A673 (cell line): ENCODE measurements at regions not wholly inside any gene's neighbourhood (a gene's known extent, or its start where the extent isn't known, plus 50 kb on each side); places are given as distances from the start of the nearest gene placed in this dataset.

Experiments
- BruUV-seq: library from RNA; stranded (reverse); fragments of 400-500 nt; replicated peaks from 2 replicates; lab custom pipeline; 2021; lab: Mats Ljungman, UMichigan
- CTCF ChIA-PET: fragments of 300-600 bp; sonication (Branson Sonifier 250); formaldehyde crosslinking; loops from one replicate; lab custom pipeline; 2022; ENCODE audit warnings: antibody characterized with exemption; lab: Charles Lee
- POLR2A ChIA-PET: fragments of 300-600 bp; sonication (Branson Sonifier 250); formaldehyde crosslinking; loops from one replicate; lab custom pipeline; 2022; ENCODE audit warnings: antibody characterized with exemption; ENCODE audit not compliant: low non-redundant PET; lab: Charles Lee
- DNase-seq: peaks from one replicate; pipeline ENCODE4 v3.0.0-alpha.2; 2015; ENCODE audit warnings: low spot score
- H3K27ac ChIP-seq: fragments of 200-600 bp; sonication (generic); 2 replicates; pipeline ENCODE4 v1.5.1; 2016; ENCODE audit warnings: mixed run types, low read depth, mild to moderate bottlenecking, mixed read lengths, antibody characterized with exemption, low read length; ENCODE audit not compliant: poor library complexity, severe bottlenecking
- H3K27me3 ChIP-seq: fragments of 200-600 bp; sonication (generic); replicated peaks from 2 replicates; pipeline ENCODE4 v1.6.1; 2017; ENCODE audit warnings: mixed run types, low read depth, mild to moderate bottlenecking, mixed read lengths, antibody characterized with exemption, low read length; ENCODE audit not compliant: insufficient read depth, poor library complexity
- H3K36me3 ChIP-seq: fragments of 200-600 bp; sonication (generic); 2 replicates; pipeline ENCODE4 v1.6.1; 2016; ENCODE audit warnings: mixed run types, mild to moderate bottlenecking, mixed read lengths, antibody characterized with exemption, low read length; ENCODE audit not compliant: insufficient read depth, poor library complexity, severe bottlenecking
- H3K4me1 ChIP-seq: fragments of 200-600 bp; sonication (generic); 2 replicates; pipeline ENCODE4 v1.6.1; 2017; ENCODE audit warnings: mixed run types, mild to moderate bottlenecking, mixed read lengths, antibody characterized with exemption, low read length; ENCODE audit not compliant: insufficient read depth, poor library complexity, severe bottlenecking
- H3K4me3 ChIP-seq: fragments of 200-600 bp; sonication (generic); 2 replicates; pipeline ENCODE4 v1.5.1; 2016; ENCODE audit warnings: low read depth, mixed run types, mild to moderate bottlenecking, mixed read lengths, low read length; ENCODE audit not compliant: poor library complexity, severe bottlenecking
- H3K9me3 ChIP-seq: fragments of 200-600 bp; sonication (generic); 2 replicates; pipeline ENCODE4 v1.6.1; 2016; ENCODE audit warnings: mixed run types, low read depth, mild to moderate bottlenecking, mixed read lengths, antibody characterized with exemption, low read length; ENCODE audit not compliant: poor library complexity, severe bottlenecking
- EZH2 ChIP-seq: fragments of 200-600 bp; sonication (generic); IDR thresholded peaks from 2 replicates; pipeline ENCODE4 v1.6.1; 2017; ENCODE audit warnings: borderline replicate concordance, low read depth, mild to moderate bottlenecking, mixed read lengths, antibody characterized with exemption, low read length; ENCODE audit not compliant: poor library complexity, severe bottlenecking
- intact Hi-C: fragments of 100-400 bp; cut with micrococcal nuclease; formaldehyde crosslinking; loops from one replicate; pipeline ENCODE4 v1.10.0; 2022; ENCODE audit not compliant: unreplicated experiment
- TF ChIP-seq, protein P1 (sequence below): fragments of 300-800, 200-600 bp; sonication (generic); conservative IDR thresholded peaks from 2 replicates; pipeline ENCODE4 v1.5.1; 2017; ENCODE audit warnings: low read depth, mild to moderate bottlenecking, antibody characterized with exemption, low read length, moderate library complexity, mixed read lengths

DNA sequence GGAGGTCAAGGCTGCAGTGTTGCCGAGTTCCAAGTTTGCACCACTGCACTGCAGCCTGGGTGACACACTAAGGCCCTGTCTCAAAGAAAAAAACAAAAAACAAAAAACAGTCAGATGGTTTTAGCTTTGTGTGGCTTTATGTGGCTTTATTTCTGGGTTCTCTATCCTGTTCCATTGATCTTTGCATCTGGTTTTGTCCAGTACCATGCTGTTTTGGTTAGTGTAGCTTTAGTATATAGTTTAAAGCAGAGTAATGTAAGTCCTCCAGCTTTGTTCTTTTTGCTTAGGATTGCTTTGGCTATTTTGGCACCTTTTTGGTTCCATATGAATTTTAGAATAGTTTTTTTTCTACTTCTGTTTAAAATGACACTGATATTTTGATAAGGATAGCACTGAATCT is 225.5 kb downstream of the HDGFL1 start:
- no TSS peak for BruUV-seq
- H3K4me3 ChIP-seq = no peak overlapping the region
- TF ChIP-seq, protein P1, sequence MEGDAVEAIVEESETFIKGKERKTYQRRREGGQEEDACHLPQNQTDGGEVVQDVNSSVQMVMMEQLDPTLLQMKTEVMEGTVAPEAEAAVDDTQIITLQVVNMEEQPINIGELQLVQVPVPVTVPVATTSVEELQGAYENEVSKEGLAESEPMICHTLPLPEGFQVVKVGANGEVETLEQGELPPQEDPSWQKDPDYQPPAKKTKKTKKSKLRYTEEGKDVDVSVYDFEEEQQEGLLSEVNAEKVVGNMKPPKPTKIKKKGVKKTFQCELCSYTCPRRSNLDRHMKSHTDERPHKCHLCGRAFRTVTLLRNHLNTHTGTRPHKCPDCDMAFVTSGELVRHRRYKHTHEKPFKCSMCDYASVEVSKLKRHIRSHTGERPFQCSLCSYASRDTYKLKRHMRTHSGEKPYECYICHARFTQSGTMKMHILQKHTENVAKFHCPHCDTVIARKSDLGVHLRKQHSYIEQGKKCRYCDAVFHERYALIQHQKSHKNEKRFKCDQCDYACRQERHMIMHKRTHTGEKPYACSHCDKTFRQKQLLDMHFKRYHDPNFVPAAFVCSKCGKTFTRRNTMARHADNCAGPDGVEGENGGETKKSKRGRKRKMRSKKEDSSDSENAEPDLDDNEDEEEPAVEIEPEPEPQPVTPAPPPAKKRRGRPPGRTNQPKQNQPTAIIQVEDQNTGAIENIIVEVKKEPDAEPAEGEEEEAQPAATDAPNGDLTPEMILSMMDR = no peak
- TF ChIP-seq EZH2 = no peak
- intact Hi-C loops = no loop called here
- no peaks in the 10 kb centered on the region for H3K27me3 ChIP-seq
- H3K9me3 ChIP-seq = peaks cover 14% of the 10 kb centered on the region
- no peak overlapping the region for H3K27ac ChIP-seq
- H3K4me1 ChIP-seq = no peaks in the 10 kb centered on the region
- H3K36me3 ChIP-seq = no peaks in the 10 kb centered on the region
- CTCF ChIA-PET = no interaction called here
- DNase-seq = no peak
- POLR2A ChIA-PET = no interaction called here

DNA sequence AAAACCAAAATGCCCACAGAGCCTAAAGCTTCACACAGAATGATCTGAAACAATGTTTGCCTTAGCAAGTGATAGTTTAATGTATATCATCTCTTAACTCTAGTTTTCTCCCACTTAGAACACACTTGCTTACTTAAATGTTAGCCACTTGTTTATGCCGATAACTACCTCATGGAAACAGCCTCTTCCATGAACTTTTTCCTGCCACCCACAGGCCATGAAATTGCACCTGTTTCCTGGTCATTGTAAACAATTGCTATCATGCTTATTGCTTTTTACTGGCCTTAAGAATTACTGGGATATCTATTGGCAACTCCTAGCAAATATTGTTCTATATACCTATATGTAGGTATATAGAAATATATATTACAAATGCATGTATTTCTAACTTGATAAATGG is 231.1 kb downstream of the HDGFL1 start:
- Histone ChIP-seq H3K36me3 (no peaks in the 10 kb centered on the region), H3K4me1 (no peaks in the 10 kb centered on the region), H3K27me3 (no peaks in the 10 kb centered on the region), H3K27ac (no peak overlapping the region), H3K4me3 (no peak overlapping the region), H3K9me3 (peaks cover 2% of the 10 kb centered on the region)
- ChIA-PET CTCF (no interaction called here), POLR2A (no interaction called here)
- BruUV-seq = no TSS peak
- TF ChIP-seq EZH2 = no peak
- TF ChIP-seq, protein P1 = no peak
- DNase-seq = no peak
- intact Hi-C loops = no loop called here

- Histone ChIP-seq H3K36me3 (no peaks in the 10 kb centered on the region), H3K4me1 (no peaks in the 10 kb centered on the region), H3K27me3 (no peaks in the 10 kb centered on the region), H3K4me3 (no peak overlapping the region), H3K27ac (no peak overlapping the region), H3K9me3 (no peaks in the 10 kb centered on the region)
- CTCF ChIA-PET = no interaction called here
- TF ChIP-seq, protein P1 = no peak
- intact Hi-C loops = no loop called here
- POLR2A ChIA-PET = no interaction called here
- no peak for DNase-seq
- no TSS peak for BruUV-seq
These were observed 232.5 kb downstream of the HDGFL1 start for GRCh38 chr6:22801831-22802230.
